ENCODE measurements at regions not wholly inside any gene's neighbourhood (a gene's known extent, or its start where the extent isn't known, plus 50 kb on each side); places are given as distances from the start of the nearest gene placed in this dataset.

DNA sequence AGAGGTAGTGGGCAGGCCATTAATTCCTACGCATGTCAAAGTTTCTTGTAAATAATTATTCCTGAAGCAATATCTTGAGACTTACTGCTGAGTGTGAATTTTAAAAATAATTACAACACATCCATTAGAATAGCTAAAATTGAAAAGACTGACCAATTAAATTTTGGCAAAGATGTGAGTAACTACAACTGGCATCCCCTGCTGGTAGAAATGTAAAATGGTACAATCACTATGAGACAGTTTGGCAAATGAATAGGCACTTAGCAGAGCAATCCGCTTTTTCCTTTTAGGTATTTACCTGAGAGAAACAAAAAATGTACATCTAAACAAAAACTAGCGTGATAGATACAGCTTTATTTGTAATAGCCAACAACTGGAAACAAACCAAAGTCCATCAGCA is 798.9 kb downstream of the BRINP3 start:
- no peak overlapping the region for H3K27ac Mint-ChIP-seq
- H3K27me3 Mint-ChIP-seq: no peaks in the 10 kb centered on the region
- no peak overlapping the region for H3K4me3 Mint-ChIP-seq
- DNase-seq: no peak
- no peaks in the 10 kb centered on the region for H3K4me1 Mint-ChIP-seq
- POLR2A ChIA-PET: no interaction called here
- H3K27ac ChIP-seq (ENCODE audit: low read depth, low read length): no peak overlapping the region
- H3K36me3 ChIP-seq (ENCODE audit: insufficient read depth, low read length): no peaks in the 10 kb centered on the region
- H3K9me3 Mint-ChIP-seq: peaks cover 0 to 41% (median 20%) of the 10 kb centered on the region in 5 donors
- no peaks in the 10 kb centered on the region for H3K4me1 ChIP-seq (ENCODE audit: insufficient read depth, low read length)
- no peaks in the 10 kb centered on the region for H3K27me3 ChIP-seq (ENCODE audit: insufficient read depth, low read length, poor library complexity, severe bottlenecking)
- H3K36me3 Mint-ChIP-seq: no peaks in the 10 kb centered on the region
- H3K9me3 ChIP-seq (ENCODE audit: low read length): no peaks in the 10 kb centered on the region
- no peak overlapping the region for H3K4me3 ChIP-seq (ENCODE audit: low read length)
- CTCF ChIA-PET: no interaction called here

DNA sequence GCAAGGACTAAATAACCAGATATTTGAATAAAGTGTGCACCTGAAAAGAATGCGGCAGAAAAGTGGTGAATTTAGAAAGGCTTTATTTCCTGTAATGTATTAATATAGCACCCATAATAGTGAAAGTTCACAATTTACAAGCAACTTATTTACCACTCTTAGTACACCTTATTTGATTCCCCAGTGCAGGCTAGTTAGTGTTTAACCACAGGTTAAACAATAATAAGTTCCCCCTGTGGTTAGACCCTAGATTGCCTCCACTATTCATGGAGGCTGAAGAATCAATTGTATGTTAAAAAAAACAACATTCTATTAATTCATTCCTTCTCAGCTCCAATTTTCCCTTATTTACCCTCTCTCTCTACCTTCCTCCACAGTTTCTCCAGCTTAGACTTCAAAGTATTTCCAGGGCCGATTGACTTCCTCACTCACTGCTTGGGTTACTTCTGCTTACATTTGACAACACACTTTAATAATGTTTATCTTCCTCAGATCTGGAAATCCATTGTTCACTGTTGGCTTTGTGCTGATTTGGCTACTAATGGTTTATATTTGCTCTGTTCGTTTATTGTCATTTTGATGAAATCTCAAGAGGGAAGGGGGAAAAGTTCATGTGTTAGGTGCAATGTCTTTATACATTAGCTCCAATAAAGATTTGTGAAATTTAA is 796.3 kb downstream of the BRINP3 start:
- DNase-seq: no peak
- Histone ChIP-seq H3K4me1 (ENCODE audit: insufficient read depth, low read length) (no peaks in the 10 kb centered on the region), H3K36me3 (ENCODE audit: insufficient read depth, low read length) (no peaks in the 10 kb centered on the region), H3K4me3 (ENCODE audit: low read length) (no peak overlapping the region), H3K27ac (ENCODE audit: low read depth, low read length) (no peak overlapping the region), H3K27me3 (ENCODE audit: insufficient read depth, low read length, poor library complexity, severe bottlenecking) (no peaks in the 10 kb centered on the region), H3K9me3 (ENCODE audit: low read length) (no peaks in the 10 kb centered on the region)
- peak overlapping the region in 1 of 7 donors; percentile 4 for H3K4me3 Mint-ChIP-seq
- no peaks in the 10 kb centered on the region for H3K27me3 Mint-ChIP-seq
- no peaks in the 10 kb centered on the region for H3K4me1 Mint-ChIP-seq
- no peak overlapping the region for H3K27ac Mint-ChIP-seq
- peaks cover 1 to 41% (median 17%) of the 10 kb centered on the region in 5 donors for H3K9me3 Mint-ChIP-seq
- no peaks in the 10 kb centered on the region for H3K36me3 Mint-ChIP-seq
- CTCF ChIA-PET: no interaction called here
- POLR2A ChIA-PET: no interaction called here

DNA sequence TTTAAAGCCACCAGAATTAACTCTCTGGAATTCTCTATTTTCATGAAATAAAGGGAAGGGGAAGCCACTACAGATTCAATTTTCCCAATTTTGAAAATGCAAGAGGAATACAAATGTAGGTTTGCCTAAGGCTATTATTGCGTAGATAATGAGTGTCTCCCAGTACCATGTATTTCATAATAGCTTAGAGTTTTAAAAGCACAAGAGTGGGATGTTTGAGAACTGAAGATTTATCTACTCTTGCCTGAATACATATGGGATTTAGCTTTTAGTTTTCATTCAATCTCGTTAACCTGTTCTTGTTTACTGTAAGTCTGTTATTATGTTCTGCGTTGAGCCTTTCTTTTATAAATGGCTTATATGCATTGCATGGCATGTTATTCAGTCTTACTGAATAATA is 795.1 kb downstream of the BRINP3 start:
- Histone ChIP-seq H3K36me3 (ENCODE audit: insufficient read depth, low read length) (no peaks in the 10 kb centered on the region), H3K27ac (ENCODE audit: low read depth, low read length) (no peak overlapping the region), H3K27me3 (ENCODE audit: insufficient read depth, low read length, poor library complexity, severe bottlenecking) (no peaks in the 10 kb centered on the region), H3K4me1 (ENCODE audit: insufficient read depth, low read length) (no peaks in the 10 kb centered on the region), H3K9me3 (ENCODE audit: low read length) (no peaks in the 10 kb centered on the region), H3K4me3 (ENCODE audit: low read length) (no peak overlapping the region)
- ChIA-PET CTCF (no interaction called here), POLR2A (no interaction called here)
- no peak overlapping the region for H3K4me3 Mint-ChIP-seq
- H3K27ac Mint-ChIP-seq: no peak overlapping the region
- H3K4me1 Mint-ChIP-seq: no peaks in the 10 kb centered on the region
- no peak for DNase-seq
- peaks cover 3 to 29% (median 11%) of the 10 kb centered on the region in 5 donors for H3K9me3 Mint-ChIP-seq
- no peaks in the 10 kb centered on the region for H3K36me3 Mint-ChIP-seq
- no peaks in the 10 kb centered on the region for H3K27me3 Mint-ChIP-seq

DNA sequence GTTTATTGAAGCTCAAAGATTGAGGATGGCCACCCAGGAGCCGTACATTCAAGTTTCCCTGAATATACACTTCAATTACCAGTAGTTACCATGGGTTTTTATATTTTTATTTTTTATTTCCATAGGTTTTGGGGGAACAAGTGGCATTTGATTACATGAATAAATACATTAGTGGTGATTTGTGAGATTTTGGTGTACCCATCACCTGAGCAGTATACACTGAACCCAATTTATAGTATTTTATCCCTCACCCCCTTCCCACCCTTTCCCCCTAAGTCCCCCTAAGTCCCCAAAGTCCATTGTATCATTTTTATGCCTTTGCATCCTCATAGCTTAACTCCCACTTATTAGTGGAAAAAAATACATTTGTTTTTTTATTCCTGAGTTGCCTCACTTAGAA is 791.4 kb downstream of the BRINP3 start:
- H3K27ac ChIP-seq (ENCODE audit: low read depth, low read length): no peak overlapping the region
- no peaks in the 10 kb centered on the region for H3K9me3 ChIP-seq (ENCODE audit: low read length)
- H3K4me1 ChIP-seq (ENCODE audit: insufficient read depth, low read length): no peaks in the 10 kb centered on the region
- Mint-ChIP-seq H3K9me3 (peaks cover 4 to 14% (median 8%) of the 10 kb centered on the region in 5 donors), H3K36me3 (no peaks in the 10 kb centered on the region), H3K27me3 (no peaks in the 10 kb centered on the region), H3K4me1 (no peaks in the 10 kb centered on the region), H3K27ac (no peak overlapping the region), H3K4me3 (no peak overlapping the region)
- H3K4me3 ChIP-seq (ENCODE audit: low read length): no peak overlapping the region
- H3K27me3 ChIP-seq (ENCODE audit: insufficient read depth, low read length, poor library complexity, severe bottlenecking): no peaks in the 10 kb centered on the region
- no peaks in the 10 kb centered on the region for H3K36me3 ChIP-seq (ENCODE audit: insufficient read depth, low read length)
- ChIA-PET POLR2A (no interaction called here), CTCF (no interaction called here)
- no peak for DNase-seq

DNA sequence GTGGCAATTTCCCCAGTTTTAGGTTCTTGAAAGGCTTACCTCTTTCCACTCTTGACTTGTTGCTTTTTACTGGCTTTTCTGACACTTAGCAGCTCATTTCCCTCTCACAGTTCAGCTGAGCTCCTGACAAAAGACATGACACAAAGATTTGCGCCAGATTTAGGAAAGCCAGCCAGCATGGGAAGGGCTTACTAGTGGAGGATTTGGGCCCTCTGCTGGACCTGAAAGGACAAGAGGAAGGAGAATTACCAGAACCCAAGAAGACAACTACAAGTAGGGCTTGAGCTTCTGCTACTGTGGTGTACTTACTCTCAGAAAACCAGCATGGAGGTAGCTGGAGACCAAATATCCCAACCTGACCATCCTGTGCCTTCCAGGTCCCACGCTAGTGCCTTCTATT is 784.5 kb downstream of the BRINP3 start:
- POLR2A ChIA-PET: no interaction called here
- H3K4me3 Mint-ChIP-seq: no peak overlapping the region
- Histone ChIP-seq H3K36me3 (ENCODE audit: insufficient read depth, low read length) (no peaks in the 10 kb centered on the region), H3K4me1 (ENCODE audit: insufficient read depth, low read length) (no peaks in the 10 kb centered on the region), H3K27me3 (ENCODE audit: insufficient read depth, low read length, poor library complexity, severe bottlenecking) (no peaks in the 10 kb centered on the region), H3K9me3 (ENCODE audit: low read length) (no peaks in the 10 kb centered on the region), H3K27ac (ENCODE audit: low read depth, low read length) (no peak overlapping the region), H3K4me3 (ENCODE audit: low read length) (no peak overlapping the region)
- no peaks in the 10 kb centered on the region for H3K36me3 Mint-ChIP-seq
- CTCF ChIA-PET: no interaction called here
- H3K9me3 Mint-ChIP-seq: peaks cover 2 to 27% (median 9%) of the 10 kb centered on the region in 5 donors
- no peaks in the 10 kb centered on the region for H3K4me1 Mint-ChIP-seq
- no peak overlapping the region for H3K27ac Mint-ChIP-seq
- DNase-seq: no peak
- no peaks in the 10 kb centered on the region for H3K27me3 Mint-ChIP-seq

DNA sequence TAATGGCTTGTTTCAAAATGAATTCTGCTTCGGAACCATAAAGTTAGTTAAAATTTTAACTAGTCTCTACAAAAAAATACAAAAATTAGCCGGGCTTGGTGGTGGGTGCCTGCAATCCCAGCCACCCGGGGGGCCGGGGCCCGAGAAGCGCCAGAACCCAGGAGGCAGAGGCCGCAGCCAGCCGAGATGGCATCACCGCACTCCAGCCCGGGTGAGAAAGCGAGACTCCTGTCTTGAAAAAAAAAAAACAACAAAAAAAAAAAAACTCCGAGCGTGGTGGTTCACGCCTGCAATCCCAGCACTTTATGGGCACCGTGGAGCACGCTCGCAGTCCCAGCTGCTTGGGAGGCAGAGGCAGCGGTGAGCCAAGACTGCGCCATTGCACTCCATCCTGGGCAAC is 781.4 kb downstream of the BRINP3 start:
- H3K9me3 ChIP-seq (ENCODE audit: low read length): no peaks in the 10 kb centered on the region
- H3K27me3 ChIP-seq (ENCODE audit: insufficient read depth, low read length, poor library complexity, severe bottlenecking): no peaks in the 10 kb centered on the region
- no peak overlapping the region for H3K4me3 Mint-ChIP-seq
- POLR2A ChIA-PET: no interaction called here
- H3K27ac Mint-ChIP-seq: no peak overlapping the region
- H3K9me3 Mint-ChIP-seq: peaks cover 2 to 34% (median 12%) of the 10 kb centered on the region in 5 donors
- no peak overlapping the region for H3K4me3 ChIP-seq (ENCODE audit: low read length)
- H3K27me3 Mint-ChIP-seq: no peaks in the 10 kb centered on the region
- DNase-seq: no peak
- H3K27ac ChIP-seq (ENCODE audit: low read depth, low read length): no peak overlapping the region
- H3K4me1 Mint-ChIP-seq: no peaks in the 10 kb centered on the region
- H3K36me3 ChIP-seq (ENCODE audit: insufficient read depth, low read length): no peaks in the 10 kb centered on the region
- CTCF ChIA-PET: no interaction called here
- no peaks in the 10 kb centered on the region for H3K4me1 ChIP-seq (ENCODE audit: insufficient read depth, low read length)
- no peaks in the 10 kb centered on the region for H3K36me3 Mint-ChIP-seq

DNA sequence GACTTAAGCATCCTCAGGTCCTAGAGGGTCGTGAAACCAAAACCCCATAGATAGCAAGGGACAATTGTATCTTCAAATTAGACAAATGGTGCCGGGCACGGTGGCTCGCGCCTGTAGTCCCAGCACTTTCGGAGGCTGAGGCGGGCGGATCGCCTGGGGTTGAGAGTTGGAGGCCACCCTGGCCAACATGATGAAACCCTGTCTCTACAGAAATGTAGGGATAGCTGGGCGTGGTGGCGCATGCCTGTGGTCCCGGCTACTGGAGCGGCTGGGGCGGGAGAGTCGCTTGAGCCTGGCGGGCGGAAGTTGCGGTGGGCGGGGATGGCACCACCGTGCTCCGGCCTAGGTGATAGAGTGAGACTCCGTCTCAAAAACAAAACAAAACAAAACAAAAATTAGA is 780.6 kb downstream of the BRINP3 start:
- Mint-ChIP-seq H3K4me3 (no peak overlapping the region), H3K9me3 (peaks cover 5 to 34% (median 14%) of the 10 kb centered on the region in 5 donors), H3K27ac (no peak overlapping the region), H3K27me3 (no peaks in the 10 kb centered on the region), H3K4me1 (no peaks in the 10 kb centered on the region), H3K36me3 (no peaks in the 10 kb centered on the region)
- Histone ChIP-seq H3K4me1 (ENCODE audit: insufficient read depth, low read length) (no peaks in the 10 kb centered on the region), H3K27me3 (ENCODE audit: insufficient read depth, low read length, poor library complexity, severe bottlenecking) (no peaks in the 10 kb centered on the region), H3K9me3 (ENCODE audit: low read length) (no peaks in the 10 kb centered on the region), H3K36me3 (ENCODE audit: insufficient read depth, low read length) (no peaks in the 10 kb centered on the region), H3K4me3 (ENCODE audit: low read length) (no peak overlapping the region), H3K27ac (ENCODE audit: low read depth, low read length) (no peak overlapping the region)
- CTCF ChIA-PET: no interaction called here
- DNase-seq: no peak
- POLR2A ChIA-PET: no interaction called here

DNA sequence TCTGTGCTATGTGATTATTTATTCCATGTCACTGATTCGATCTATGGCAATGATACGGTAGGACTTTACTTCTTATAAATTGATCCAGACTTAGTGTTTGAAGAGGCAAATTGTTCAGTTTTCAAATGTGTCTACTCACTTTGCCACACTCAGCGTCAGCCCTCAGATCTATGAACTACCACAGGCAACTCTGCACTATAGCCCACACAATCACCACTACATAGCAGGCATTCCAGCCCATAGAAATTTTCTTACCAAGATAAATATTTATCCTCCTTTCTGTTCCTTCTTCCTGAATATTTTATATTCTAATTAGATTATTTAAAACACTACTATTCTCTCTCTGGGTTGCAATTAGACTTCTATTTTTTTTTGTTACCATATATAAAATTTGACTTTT is 776.1 kb downstream of the BRINP3 start:
- Histone ChIP-seq H3K27me3 (ENCODE audit: insufficient read depth, low read length, poor library complexity, severe bottlenecking) (no peaks in the 10 kb centered on the region), H3K9me3 (ENCODE audit: low read length) (no peaks in the 10 kb centered on the region), H3K4me3 (ENCODE audit: low read length) (no peak overlapping the region), H3K27ac (ENCODE audit: low read depth, low read length) (no peak overlapping the region), H3K4me1 (ENCODE audit: insufficient read depth, low read length) (no peaks in the 10 kb centered on the region), H3K36me3 (ENCODE audit: insufficient read depth, low read length) (no peaks in the 10 kb centered on the region)
- Mint-ChIP-seq H3K36me3 (no peaks in the 10 kb centered on the region), H3K4me1 (no peaks in the 10 kb centered on the region), H3K27me3 (no peaks in the 10 kb centered on the region), H3K27ac (no peak overlapping the region), H3K9me3 (peaks cover 5 to 20% (median 9%) of the 10 kb centered on the region in 5 donors), H3K4me3 (no peak overlapping the region)
- no peak for DNase-seq
- ChIA-PET CTCF (no interaction called here), POLR2A (no interaction called here)

DNA sequence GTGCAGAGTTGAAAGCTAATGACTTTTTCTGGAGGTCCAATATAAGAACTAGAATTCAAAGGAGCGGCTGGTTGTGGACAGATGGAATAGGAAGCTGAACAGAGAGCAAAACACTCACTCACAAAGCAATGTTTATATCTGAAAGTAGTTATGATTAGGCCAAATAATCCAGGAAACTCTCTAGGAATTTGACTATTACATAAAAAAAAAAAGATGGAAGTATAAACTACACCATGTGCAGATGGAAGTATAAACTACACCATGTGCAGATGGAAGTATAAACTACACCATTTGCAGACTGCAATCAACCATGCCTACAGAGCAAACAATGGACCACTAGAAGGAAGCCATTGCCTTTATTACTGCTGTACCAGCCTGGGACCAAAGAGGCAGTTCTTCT is 771.1 kb downstream of the BRINP3 start:
- no peak overlapping the region for H3K27ac ChIP-seq (ENCODE audit: low read depth, low read length)
- no peaks in the 10 kb centered on the region for H3K4me1 ChIP-seq (ENCODE audit: insufficient read depth, low read length)
- Mint-ChIP-seq H3K9me3 (peaks cover 8 to 30% (median 16%) of the 10 kb centered on the region in 5 donors), H3K27ac (no peak overlapping the region), H3K36me3 (no peaks in the 10 kb centered on the region), H3K27me3 (no peaks in the 10 kb centered on the region), H3K4me3 (no peak overlapping the region), H3K4me1 (no peaks in the 10 kb centered on the region)
- ChIA-PET POLR2A (no interaction called here), CTCF (no interaction called here)
- no peaks in the 10 kb centered on the region for H3K27me3 ChIP-seq (ENCODE audit: insufficient read depth, low read length, poor library complexity, severe bottlenecking)
- no peaks in the 10 kb centered on the region for H3K9me3 ChIP-seq (ENCODE audit: low read length)
- no peak for DNase-seq
- H3K36me3 ChIP-seq (ENCODE audit: insufficient read depth, low read length): no peaks in the 10 kb centered on the region
- no peak overlapping the region for H3K4me3 ChIP-seq (ENCODE audit: low read length)
